CD4-positive, alpha-beta T cell treated with Interleukin-4 for 1 hour (primary cell): ENCODE measurements at regions not wholly inside any gene's neighbourhood (a gene's known extent, or its start where the extent isn't known, plus 50 kb on each side); places are given as distances from the start of the nearest gene placed in this dataset.
"Not testable (repeated sequence)": the region's sequence is repeated elsewhere in the genome, so short reads cannot be mapped to it uniquely, and the experiment has no call there.

ENCODE experiments used
- DNase-seq, 2 donors: peaks; one replicate each; pipeline ENCODE4 v3.0.0-alpha.2; 2020 to 2022

DNA sequence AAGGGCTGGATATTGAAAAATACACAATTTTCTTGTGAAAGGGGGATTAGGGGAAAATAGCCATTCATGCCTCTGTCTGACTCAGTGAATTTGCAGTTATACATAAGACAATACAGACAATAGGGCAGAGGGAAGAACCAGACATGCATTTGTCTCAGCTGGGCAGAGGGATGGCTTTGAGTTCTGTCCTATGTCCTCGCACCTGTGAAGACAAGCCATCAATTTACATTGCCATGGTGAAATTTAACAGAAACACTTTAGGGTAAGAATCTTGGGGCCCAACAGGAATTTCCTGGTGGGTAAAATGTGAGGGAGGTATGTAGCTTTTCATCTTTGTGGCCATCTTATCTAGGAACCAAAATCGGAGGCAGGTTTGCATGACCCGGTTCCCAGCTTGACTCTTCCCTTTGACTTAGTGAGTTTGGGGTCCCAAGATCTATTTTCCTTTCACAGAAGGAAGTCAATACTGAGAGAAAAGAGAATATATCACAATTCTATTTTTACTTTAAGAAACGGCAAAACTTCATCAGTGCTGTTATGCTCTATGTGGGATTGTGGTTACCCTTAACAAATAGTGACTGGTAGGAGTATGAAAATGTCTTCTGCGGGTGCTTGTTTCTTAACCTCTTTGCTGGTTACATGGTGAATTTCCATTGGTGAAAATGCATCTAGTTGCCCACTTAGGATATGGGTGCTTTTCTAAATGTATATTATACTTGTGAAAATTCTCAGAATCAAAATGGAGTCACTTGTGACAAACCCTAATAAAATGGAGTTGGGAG is 221.8 kb downstream of the SPP2 start:
- DNase-seq, result no peak

DNA sequence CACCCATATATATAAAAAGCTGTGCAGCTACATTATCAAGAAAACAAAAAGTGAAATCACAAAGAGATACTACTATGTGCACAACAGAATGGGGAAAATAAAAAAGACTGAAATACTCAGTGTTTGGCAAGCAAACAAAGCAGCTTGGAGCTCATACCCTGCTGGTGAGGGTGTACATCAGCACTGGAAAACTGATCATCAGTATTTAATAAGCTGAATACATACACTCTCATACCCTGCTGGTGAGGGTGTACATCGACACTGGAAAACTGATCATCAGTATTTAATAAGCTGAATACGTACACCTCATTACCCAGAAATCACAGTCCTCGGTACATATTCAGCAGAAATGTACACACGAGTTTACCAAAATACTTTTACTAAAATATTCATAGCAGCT is 220.8 kb downstream of the SPP2 start:
- DNase-seq, result no peak

DNA sequence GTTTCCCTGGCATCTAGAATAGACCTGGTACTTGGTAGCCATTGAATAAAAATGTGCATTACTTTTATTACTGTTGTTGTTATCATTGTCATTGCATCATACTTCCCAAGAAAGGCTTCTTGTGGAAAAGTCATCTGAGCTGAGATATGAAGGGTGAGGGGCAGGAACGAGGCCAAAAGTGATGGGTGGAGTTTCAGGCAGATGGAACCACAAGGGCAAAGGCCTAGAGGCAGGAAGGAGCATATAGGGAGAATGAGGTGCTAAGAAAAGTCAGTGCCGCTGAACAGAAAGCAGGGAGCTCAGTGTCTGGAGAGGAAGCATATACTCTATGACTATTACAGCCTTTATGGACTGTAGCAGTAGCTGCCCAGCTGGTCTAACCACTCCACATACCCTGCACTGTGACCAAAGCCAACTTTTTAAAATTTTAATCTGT is 219.3 kb downstream of the SPP2 start:
- no peak for DNase-seq

DNA sequence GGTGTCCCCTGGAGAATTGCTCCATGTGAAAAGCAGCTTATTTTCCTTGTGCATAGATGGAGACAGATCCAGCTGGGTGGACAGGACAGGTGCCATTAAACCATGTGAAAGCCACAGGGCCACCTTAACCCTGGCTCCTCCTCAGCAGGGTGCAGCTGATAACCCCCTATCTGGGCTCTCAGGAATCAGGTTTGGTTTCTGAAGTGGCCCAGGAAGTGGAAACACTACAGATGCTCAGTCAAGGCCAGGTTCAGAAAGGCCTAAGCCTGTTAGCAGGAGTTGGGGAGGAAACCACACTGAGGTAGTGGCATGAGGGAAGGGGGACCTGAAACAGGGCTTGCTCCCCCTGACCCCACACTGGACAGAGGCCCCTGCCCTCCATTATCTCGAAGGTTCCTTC is 217.0 kb downstream of the SPP2 start:
- no peak for DNase-seq

DNA sequence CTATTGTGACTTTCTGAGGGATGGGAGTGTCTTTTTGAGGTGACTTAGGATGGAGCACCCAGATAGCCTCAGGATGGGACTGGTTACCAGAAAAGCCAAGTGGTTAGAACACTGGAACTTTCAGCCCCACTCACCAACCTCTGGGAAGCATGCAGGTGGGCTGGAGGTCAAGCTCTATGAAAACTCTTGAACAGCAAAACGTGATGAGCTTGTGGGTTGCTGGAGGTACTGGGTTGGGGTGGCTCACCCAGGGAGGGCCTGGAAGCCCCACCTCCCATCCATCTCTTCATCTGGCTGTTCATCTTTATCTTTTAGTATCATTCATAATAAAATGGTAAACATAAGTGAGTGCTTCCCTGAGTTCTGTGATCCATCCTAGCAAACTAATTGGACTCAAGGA is 216.4 kb downstream of the SPP2 start:
- no peak for DNase-seq

DNA sequence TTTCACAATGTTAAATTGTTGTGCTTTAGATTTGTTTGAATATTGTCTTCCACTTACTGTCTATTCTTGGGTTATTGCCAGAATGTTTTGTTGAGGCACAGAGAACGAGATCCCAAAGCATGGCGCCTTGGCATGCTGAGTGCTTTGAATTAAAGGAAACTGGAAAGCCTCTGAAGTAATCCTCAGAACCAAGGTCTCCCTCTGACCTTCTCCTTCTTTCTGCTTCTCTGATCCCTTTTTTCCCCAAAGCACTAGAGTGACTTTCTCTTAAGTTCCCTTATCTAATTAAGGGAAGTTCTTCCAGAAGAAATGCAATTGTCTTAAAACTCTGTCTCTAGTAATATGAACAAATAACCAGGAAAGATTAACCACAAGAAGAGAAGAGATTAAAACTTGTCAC is 214.7 kb downstream of the SPP2 start:
- DNase-seq, result no peak

DNA sequence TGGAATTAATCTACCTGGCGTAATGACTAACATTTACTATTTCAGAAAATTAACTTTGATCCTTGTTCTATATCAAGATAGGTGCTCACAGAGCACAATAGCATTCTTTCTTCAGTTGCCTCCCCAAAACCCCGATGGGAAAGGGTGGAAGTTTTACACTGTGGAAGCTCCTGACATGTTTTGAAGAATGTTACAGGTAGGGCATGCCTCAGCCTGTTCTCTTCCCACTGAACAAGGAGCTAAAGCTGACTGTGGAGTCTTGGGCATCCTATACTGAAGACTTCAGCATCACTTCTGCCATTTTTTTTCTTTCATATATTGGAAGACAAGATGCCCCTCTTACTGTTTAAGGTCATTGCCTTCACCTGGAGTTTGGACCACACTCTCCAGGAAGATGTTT is 211.2 kb downstream of the SPP2 start:
- no peak for DNase-seq

DNA sequence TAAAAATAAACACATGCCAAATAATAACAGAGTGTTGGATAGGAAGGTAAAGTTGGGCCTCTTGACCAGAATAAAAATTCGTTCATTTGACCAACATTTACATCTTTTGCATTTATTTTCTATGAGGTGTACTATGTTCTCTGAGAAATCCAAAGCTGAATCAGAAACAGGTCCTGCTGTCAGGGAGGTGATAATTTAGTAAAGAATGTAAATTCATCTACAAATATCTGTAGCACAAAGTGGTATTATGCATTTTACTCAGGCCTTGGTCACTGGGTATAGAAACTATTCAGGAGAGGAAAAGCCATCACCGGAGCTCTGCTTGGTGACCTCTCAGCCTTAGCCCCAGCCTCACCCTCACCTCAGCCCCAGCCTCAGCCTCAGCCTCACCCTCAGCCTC is 208.9 kb downstream of the SPP2 start:
- DNase-seq, result no peak

DNA sequence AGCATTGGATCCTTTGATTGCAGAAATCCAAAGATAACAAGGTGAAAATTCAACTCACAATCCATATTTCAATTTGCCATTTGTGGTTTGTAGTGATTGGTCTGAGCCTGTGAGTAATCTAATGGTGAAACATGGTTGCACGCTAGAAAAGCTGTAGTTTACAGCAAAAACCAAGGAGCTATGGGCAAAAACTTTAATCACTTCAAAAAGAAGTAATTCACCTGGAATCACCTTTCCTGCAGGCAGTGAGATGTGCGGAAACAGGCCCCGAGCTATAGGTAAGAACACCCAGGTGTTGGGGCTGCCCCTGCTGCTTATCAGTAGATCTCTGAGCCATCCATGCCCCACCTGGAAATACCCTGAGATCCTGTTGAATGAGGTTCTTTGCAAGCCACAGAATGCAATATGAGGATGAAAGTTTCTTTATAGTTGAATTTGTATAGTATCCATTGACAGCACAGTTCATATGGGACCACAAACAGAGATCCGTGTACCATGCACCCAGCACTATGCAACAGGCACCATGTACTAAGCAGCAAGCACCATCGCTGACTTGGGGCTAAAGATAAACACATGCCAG is 208.2 kb downstream of the SPP2 start:
- no peak for DNase-seq

DNA sequence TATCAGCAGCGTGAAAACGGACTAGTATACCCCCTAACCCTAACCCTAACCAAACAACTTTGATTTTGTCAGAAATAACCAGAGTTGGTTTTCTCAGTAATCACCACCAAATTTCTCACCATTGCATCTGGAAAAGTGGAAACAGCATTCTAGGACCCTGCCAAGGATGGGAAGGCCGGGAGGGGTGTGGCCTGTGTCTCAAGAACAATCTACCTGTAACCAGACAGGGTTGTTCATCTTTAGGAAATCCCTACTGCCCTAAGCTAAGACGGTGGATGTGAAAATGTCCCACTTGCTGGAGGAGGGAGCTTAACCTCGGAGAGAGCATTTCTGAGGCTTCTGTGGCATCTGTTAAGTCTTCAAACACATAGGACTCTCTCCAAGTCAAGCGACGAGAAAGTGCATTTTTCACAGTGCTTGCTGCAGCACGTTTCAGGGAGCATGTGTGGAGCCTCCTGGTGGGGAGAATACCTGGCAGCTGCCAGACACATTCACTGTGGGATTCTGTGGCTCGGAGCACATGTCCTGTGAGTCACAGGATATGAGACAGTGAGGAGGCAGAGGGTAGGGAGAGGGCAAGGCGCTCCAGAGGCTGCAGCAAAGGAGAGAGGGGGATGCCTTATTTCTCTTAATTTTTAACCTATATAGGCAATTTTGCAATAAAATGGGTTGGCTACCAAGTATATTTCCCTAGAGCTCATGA is 207.5 kb downstream of the SPP2 start:
- no peak for DNase-seq

DNA sequence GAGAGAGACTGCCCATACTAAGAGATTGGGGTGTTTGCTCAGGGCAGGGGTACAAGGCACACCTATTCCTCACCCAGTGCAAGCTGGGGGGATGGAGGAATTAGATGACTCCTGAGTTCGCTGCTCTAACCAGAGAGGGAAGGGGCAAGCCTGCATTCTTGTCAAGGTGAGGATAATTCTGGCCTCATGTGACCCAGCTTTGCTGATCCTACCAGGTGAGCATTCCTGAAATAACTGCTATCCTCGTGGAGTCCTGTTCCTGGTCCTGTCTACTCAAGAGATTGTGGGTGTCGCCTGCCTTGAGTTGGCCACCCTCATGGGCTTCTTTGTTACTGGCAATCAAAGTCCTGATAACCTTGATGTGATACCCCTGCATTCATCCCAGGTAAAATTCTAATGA is 206.0 kb downstream of the SPP2 start:
- no peak for DNase-seq

DNA sequence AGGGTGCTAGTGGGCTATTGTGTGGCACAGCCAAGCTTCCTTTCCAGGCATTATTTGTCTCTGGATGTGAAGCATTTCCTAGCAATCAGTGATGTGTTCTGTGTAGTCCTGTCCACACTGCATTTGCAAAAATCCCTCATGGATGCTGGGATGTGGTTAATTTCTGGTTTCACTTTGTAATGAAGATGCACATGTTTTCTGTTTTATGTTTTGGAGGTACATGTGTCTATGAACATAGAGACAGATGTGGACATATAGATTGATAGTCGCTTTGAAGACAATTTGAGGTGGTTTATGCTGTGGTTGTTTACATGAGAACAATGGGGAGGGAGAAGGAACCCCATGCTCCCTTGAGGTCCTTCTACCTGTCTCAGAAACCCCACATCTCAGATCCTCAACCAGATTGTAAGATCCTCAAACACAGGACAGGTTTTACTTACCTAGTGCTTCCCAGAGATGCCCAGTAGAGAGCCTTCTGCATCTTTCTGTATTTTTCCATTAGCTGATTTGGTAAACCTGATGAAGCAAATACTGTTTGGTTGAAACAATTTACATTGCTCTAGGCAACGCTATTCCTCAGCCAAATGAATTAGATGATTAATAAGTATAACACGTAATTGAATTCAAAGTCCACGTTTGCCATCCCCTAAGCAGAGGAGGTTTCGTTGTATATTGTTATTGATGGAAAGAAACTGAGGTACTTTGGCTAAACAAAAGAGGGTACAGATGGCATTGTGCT is 204.4 kb downstream of the SPP2 start:
- DNase-seq, result no peak

DNA sequence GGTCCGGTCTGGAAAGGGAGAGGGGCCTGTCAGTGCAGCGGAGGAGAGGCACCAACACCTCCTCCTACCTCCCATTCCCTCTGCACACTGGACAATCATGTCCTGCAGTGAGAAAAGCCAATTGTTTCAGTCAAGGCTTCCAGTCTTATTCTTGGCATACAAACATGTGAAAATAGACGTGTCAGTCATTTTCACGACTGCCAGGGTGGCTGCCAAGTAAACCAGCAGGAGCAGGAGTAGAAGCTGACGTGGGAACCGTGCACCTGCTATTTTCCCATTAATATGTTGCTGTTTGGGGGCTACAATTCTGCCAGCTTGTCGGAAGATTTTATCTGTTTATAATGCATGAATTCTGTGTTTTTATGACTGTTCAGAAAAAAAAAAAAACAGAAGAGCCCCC is 202.3 kb downstream of the SPP2 start:
- DNase-seq, result no peak

DNA sequence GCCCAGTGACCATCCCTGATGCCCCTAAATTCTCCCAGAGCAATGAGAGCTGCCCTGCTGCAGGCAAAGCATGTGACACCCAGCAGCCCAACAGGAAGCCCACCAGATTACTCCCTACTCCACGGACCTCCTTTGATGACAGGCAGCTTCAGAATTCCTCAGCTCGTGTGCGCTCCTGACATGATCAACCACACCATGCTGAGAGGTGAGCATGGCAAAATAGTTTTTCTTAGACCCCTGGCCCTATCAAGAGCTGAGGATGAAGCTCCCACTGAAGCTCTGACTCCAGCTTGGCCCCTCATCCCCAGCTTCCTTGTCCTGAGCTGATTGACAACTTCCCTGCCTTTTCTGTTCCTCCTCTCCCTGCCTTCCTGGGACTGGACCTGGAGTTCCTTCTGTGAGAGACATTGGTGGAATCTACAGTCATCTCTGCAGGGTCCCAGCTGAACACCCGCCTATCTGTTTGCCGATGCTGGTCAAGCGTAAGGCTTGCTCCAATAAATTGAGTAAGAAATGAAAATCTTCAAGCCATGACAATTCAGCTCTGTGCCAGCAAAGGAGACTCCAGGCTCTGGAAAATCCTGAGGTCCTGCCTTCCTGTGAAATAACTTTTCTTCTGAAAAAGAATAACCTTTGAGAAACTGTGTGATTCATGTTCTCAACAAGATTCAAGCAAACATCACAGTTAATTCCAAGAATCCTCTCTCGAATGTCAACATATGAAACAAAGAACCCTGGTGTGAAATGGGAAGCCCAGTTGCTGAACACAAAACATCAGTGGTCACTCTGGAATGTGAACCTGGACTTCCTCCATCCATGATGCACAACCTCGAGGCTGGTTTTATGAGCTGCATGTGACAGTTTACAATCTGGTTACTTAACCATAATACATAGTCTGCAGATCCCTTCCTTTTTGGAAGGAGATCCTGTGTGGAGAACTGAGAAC is 201.1 kb downstream of the SPP2 start:
- DNase-seq, result no peak

DNA sequence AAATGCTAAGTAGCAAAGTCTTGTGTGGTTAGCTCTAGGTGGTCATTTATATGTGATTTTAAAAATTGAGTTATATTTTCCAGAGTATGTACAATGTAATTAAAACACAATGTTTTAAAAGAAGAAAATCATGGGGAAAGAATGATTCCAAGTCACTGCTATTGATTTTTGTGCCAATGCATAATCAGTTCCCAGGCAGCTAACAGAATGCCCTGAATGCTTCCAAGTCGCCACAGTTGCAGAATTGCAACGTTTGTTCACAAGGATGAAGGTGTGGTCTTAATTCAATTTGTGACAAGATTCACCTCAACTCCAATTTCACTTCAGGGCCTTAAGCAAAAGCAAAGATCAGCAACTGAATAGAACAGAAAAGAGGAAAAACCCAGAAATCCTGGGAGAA is 200.4 kb downstream of the SPP2 start:
- no peak for DNase-seq

DNA sequence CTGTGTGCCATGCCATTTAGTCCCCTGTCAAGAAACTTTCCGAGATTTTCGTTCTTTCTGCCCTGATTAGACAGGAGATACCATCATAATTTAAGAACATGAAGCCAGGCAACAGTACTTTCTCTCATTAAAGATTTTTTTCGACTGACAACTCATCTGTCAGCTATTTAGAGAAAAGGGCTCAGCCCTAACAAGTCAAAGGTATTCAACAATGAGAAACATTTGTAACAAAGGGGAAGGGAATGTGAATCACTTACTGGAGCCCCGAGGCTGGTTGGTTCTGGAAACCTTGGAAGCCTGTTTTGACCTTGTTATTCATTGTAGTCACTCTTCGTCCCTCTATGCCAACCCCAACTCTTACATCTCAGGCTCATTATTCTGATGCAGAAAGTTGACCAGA is 199.4 kb downstream of the SPP2 start:
- no peak for DNase-seq

DNA sequence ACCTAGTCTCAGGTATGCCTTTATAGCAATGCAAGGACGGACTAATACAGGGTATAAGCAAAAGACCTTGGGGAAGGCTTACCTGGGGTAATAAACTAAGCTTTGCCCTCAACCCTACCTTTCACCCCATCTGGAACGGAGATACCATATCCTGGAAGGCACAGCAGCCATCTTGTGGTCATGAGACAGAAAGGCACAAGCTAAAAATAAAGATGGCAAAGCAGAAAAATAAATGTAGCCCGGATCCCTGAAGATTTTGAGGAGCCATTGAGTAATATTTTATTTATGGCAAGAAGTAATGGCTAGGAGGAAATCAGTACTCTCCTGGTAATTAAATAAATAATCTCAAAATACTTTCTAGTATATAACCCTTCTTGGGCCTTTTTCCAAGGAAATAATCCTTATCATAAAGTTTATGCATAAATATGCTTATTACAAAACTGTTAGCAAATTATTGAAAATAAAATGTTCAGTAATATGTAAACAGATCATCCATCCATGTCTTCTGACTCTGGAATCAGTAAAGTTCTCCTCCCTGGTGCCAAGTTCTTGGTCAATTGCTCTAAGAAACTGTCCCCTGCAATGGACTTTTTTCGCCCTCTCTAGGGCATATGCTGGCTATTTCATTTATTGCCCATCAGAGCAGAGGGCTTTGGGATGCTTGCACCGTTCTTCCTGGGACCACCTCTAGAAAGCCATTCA is 198.7 kb downstream of the SPP2 start:
- DNase-seq, result no peak

DNA sequence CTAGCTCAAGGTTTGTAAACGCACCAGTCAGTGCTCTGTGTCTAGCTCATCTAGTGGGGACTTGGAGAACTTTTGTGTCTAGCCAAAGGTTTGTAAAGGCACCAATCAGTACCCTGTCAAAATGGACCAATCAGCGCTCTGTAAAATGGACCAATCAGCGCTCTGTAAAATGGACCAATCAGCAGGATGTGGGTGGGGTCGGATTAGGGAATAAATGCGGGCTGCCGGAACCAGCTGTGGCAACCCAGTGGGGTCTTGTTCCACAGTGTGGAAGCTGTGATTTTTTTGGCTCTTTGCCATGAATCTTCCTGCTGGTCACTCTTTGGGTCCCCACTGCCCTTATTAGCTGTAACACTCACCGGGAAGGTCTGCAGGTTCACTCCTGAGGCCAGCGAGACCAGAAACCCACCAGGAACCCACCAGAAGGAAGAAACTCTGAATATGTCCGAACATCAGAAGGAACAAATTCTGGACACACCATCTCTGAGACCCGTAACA is 197.8 kb downstream of the SPP2 start:
- DNase-seq, result not testable (repeated sequence)

DNA sequence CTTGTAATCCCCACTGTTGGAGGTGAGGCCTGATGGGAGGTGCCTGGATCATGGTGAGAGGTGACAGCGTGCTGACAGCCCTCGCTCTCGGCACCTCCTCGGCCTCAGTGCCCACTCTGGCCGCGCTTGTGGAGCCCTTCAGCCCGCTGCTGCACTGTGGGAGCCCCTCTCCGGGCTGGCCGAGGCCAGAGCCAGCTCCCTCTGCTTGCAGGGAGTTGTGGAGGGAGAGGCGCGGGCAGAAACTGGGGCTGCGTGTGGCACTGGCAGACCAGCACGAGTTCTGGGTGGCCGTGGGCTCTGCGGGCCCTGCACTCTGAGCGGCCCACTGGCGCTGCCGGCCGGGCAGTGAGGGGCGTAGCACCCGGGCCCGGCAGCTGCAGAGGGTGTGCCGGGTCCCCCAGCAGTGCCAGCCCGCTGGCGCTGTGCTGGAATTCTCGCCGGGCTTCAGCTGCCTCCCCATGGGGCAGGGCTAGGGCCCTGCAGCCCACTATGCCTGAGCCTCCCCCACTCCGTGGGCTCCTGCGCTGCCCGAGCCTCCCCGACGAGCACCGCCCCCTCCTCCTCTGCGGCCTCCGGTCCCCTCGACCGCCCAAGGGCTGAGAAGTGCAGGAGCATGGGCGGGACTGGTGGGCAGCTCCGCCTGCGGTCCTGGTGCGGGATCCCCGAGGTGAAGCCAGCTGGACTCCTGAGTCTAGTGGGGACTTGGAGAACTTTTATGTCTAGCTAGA is 197.1 kb downstream of the SPP2 start:
- DNase-seq, result no peak

DNA sequence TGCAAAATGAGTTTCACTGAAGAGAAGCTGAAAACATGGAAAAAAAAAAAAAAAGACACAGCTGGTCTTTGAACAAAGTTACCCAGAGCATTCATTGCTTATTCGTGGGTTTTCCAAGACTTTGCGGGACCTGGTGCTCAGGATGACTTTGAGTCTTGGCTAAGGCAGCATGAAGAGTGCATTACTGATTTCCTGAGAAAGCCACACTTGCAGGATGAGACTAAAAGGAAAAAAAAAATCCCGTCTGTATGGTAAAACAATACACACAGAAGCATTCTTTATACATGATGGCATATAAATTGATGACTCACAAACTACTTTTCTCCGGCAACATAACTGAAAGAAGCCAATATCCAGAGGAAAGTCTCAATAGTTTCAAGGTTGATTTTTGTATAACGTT is 195.4 kb downstream of the SPP2 start:
- no peak for DNase-seq
